K562 (cell line): ENCODE measurements at regions not wholly inside any gene's neighbourhood (a gene's known extent, or its start where the extent isn't known, plus 50 kb on each side); places are given as distances from the start of the nearest gene placed in this dataset.

Experiments used
- CBX1 ChIP-seq: sonication (generic); IDR thresholded peaks from 2 replicates; pipeline ENCODE4 v1.6.1; 2016; ENCODE audit warnings: antibody characterized with exemption, low read depth, mild to moderate bottlenecking
- CTCF ChIP-seq, 3 experiments: IDR thresholded peaks in 2 of 3; conservative IDR thresholded peaks in 1 of 3; 2 replicates each; pipeline ENCODE4 v1.5.1; 2011 to 2012; ENCODE audit warnings: low read length in 3 of 3, mild to moderate bottlenecking in 3 of 3, control low read depth in 2 of 3, improper control_type of control experiment in 1 of 3, inconsistent platforms in 1 of 3, low read depth in 1 of 3, mixed read lengths in 1 of 3, moderate library complexity in 1 of 3; ENCODE audit not compliant: insufficient read depth in 2 of 3
- EZH2 ChIP-seq: IDR thresholded peaks from 2 replicates; pipeline ENCODE4 v1.6.1; 2012; ENCODE audit warnings: low read depth, mild to moderate bottlenecking, inconsistent platforms, low read length, borderline replicate concordance
- FOSL1 ChIP-seq: fragments of 200-800 bp; sonication (Bioruptor generic); conservative IDR thresholded peaks from 2 replicates; pipeline ENCODE4 v1.6.1; 2016; ENCODE audit warnings: missing genetic modification characterization, missing compliant biosample characterization
- HDAC6 ChIP-seq: IDR thresholded peaks from 2 replicates; pipeline ENCODE4 v1.6.1; 2012; ENCODE audit warnings: low read depth, mild to moderate bottlenecking, control low read depth, inconsistent platforms, low read length, moderate library complexity
- JUN ChIP-seq, 2 experiments: sonication (generic) in 1 of 2; formaldehyde crosslinking in 1 of 2; IDR thresholded peaks; 2 replicates each; pipeline versions ENCODE4 v1.6.1 to v1.8.0; 2012 to 2022; ENCODE audit warnings: borderline replicate concordance in 2 of 2, mild to moderate bottlenecking in 2 of 2, improper control_type of control experiment in 1 of 2, low read depth in 1 of 2, low read length in 1 of 2, missing genetic modification reagents in 1 of 2
- NCOA1 ChIP-seq: fragments of 450-650 bp; IDR thresholded peaks from 2 replicates; pipeline ENCODE4 v1.6.1; 2016; ENCODE audit warnings: low read depth
- POLR3A ChIP-seq: IDR thresholded peaks from 2 replicates; pipeline ENCODE4 v1.6.1; 2011; ENCODE audit warnings: borderline replicate concordance, mild to moderate bottlenecking, moderate library complexity; ENCODE audit not compliant: insufficient read length, insufficient read depth; ENCODE audit errors: extremely low read depth
- RAD21 ChIP-seq, 2 experiments: fragments of 250-450 bp in 1 of 2; fragments of 450-650 bp in 1 of 2; sonication (Bioruptor Pico) in 1 of 2; formaldehyde crosslinking in 1 of 2; IDR thresholded peaks in 1 of 2; conservative IDR thresholded peaks in 1 of 2; 2 replicates each; pipeline versions ENCODE4 v1.4.0 to v1.8.0; 2020 to 2022; ENCODE audit warnings: mild to moderate bottlenecking in 2 of 2, moderate library complexity in 1 of 2
- SIRT6 ChIP-seq: IDR thresholded peaks from one replicate; pipeline ENCODE4 v1.6.1; 2012; ENCODE audit warnings: low read depth, mild to moderate bottlenecking, control low read depth, inconsistent platforms, low read length, moderate library complexity
- STAT6 ChIP-seq: sonication (generic); formaldehyde crosslinking; IDR thresholded peaks from 2 replicates; pipeline ENCODE4 v1.8.1; 2023; ENCODE audit warnings: mild to moderate bottlenecking, missing genetic modification reagents
- ZC3H8 ChIP-seq: fragments of 450-650 bp; IDR thresholded peaks from 2 replicates; pipeline ENCODE4 v1.6.1; 2017
- ZNF274 ChIP-seq: IDR thresholded peaks from 2 replicates; pipeline ENCODE4 v1.6.1; 2011; ENCODE audit warnings: low read depth, mild to moderate bottlenecking, low read length, moderate library complexity, borderline replicate concordance

DNA sequence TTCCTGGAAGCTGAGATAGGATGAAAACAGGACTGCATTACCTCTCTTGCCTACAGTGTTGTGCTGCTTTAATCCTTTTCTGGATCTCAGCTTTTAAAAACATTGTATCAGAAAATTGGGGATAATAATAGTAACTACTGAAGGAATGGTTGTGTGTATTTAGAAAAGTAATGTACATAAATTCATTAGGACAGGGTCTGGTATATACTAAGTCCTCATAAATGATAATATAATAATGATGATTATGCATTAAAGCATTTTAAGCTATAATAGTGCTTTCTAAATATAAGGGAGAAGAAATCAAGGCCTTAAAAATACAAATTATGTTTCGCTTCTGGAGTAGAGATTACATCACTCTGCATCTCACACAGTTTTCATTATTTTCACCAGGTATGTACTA is 530.1 kb downstream of the ZNF385D start:
- TF ChIP-seq STAT6 (CRISPR knock-in tag) = no peak
- no peak for TF ChIP-seq POLR3A
- no peak for TF ChIP-seq FOSL1 (tag)
- TF ChIP-seq CBX1 = no peak
- TF ChIP-seq ZC3H8 = no peak
- TF ChIP-seq CTCF (IDR thresholded peaks at IDR 0.05 in 2 of 3, conservative IDR thresholded peaks at IDR 0.05 in 1 of 3; ENCODE audit: insufficient read depth in 2 of 3, low read depth in 1 of 3, low read length in 3 of 3) = no peak
- TF ChIP-seq ZNF274 = no peak
- no peak for TF ChIP-seq RAD21 (CRISPR knock-in tag; conservative IDR thresholded peaks at IDR 0.05 in 1 of 2, IDR thresholded peaks at IDR 0.05 in 1 of 2)
- TF ChIP-seq SIRT6 = no peak
- no peak for TF ChIP-seq JUN (IDR thresholded peaks at IDR 0.05; ENCODE audit: borderline replicate concordance, low read depth, low read length)
- no peak for TF ChIP-seq JUN (CRISPR knock-in tag; IDR thresholded peaks at IDR 0.05; ENCODE audit: borderline replicate concordance)
- no peak for TF ChIP-seq EZH2
- TF ChIP-seq HDAC6 = no peak
- TF ChIP-seq NCOA1 = no peak
